ENCODE measurements at regions not wholly inside any gene's neighbourhood (a gene's known extent, or its start where the extent isn't known, plus 50 kb on each side); places are given as distances from the start of the nearest gene placed in this dataset.

GRCh38 chr5:171678646-171679045 is 107.0 kb upstream of the SMIM23 start:
- no TSS peak for BruUV-seq (replicated peaks)
- no peak for ATAC-seq

GRCh38 chr5:171680485-171680884 is 105.1 kb upstream of the SMIM23 start:
- TF ChIP-seq CTCF (IDR thresholded peaks at IDR 0.05) (no peak), TCF7L2 (IDR thresholded peaks at IDR 0.05; ENCODE audit: low read depth, low read length) (no peak), SIN3A (IDR thresholded peaks at IDR 0.05; ENCODE audit: borderline replicate concordance, insufficient read depth, low read depth, low read length) (no peak), POLR2AphosphoS5 (IDR thresholded peaks at IDR 0.05; ENCODE audit: low read depth, low read length) (no peak), REST (IDR thresholded peaks at IDR 0.05; ENCODE audit: insufficient read depth in 1 of 2, low read depth in 2 of 2, low read length in 1 of 2) (no peak)

More at GRCh38 chr5:171678646-171679045, 107.0 kb upstream of the SMIM23 start:
- intact Hi-C loops (cut with micrococcal nuclease; ENCODE audit: unreplicated experiment) (no loop called here), in situ Hi-C loops (cut with HindIII; ENCODE audit: low pct_unique_long_range_greater_than_20kb, low sequenced_read_pairs) (no loop called here)
- ChIA-PET POLR2A (interaction anchor here (0.6 kb wide), 1 partner anchor 48 kb away, joined by 4 read pairs; no protein-coding TSS in a partner anchor), CTCF (no interaction called here)
- Histone ChIP-seq H3K27me3 (ENCODE audit: control insufficient read depth, insufficient read depth, low read length) (peaks cover 18% of the 10 kb centered on the region), H3K4me1 (ENCODE audit: control insufficient read depth, insufficient read depth, low read length) (no peaks in the 10 kb centered on the region), H3K36me3 (ENCODE audit: control insufficient read depth, insufficient read depth, low read length) (no peaks in the 10 kb centered on the region), H3K4me3 (ENCODE audit: low read depth in 2 of 2, low read length in 2 of 2) (no peak overlapping the region), H3K9me3 (ENCODE audit: control insufficient read depth, insufficient read depth, low read depth, low read length) (no peaks in the 10 kb centered on the region), H3K27ac (ENCODE audit: low read length) (no peak overlapping the region)
- TF ChIP-seq SIN3A (IDR thresholded peaks at IDR 0.05; ENCODE audit: borderline replicate concordance, insufficient read depth, low read depth, low read length): no peak
- no peak for DNase-seq (ENCODE audit: low read depth, low spot score)

GRCh38 chr5:171681061-171681460 is 104.6 kb upstream of the SMIM23 start:
- H3K36me3 ChIP-seq (ENCODE audit: control insufficient read depth, insufficient read depth, low read length): no peaks in the 10 kb centered on the region
- in situ Hi-C loops (cut with HindIII; ENCODE audit: low pct_unique_long_range_greater_than_20kb, low sequenced_read_pairs): no loop called here
- POLR2A ChIA-PET: no interaction called here

More at GRCh38 chr5:171680485-171680884, 105.1 kb upstream of the SMIM23 start:
- intact Hi-C loops (cut with micrococcal nuclease; ENCODE audit: unreplicated experiment) (no loop called here), in situ Hi-C loops (cut with HindIII; ENCODE audit: low pct_unique_long_range_greater_than_20kb, low sequenced_read_pairs) (no loop called here)
- ChIA-PET POLR2A (no interaction called here), CTCF (no interaction called here)
- DNase-seq (ENCODE audit: low read depth, low spot score) (no peak), ATAC-seq (no peak)
- no peaks in the 10 kb centered on the region for H3K36me3 ChIP-seq (ENCODE audit: control insufficient read depth, insufficient read depth, low read length)
- H3K4me3 ChIP-seq (ENCODE audit: low read depth in 2 of 2, low read length in 2 of 2): no peak overlapping the region
- H3K4me1 ChIP-seq (ENCODE audit: control insufficient read depth, insufficient read depth, low read length): no peaks in the 10 kb centered on the region
- BruUV-seq (replicated peaks): no TSS peak
- no peak overlapping the region for H3K27ac ChIP-seq (ENCODE audit: low read length)
- no peaks in the 10 kb centered on the region for H3K9me3 ChIP-seq (ENCODE audit: control insufficient read depth, insufficient read depth, low read depth, low read length)
- peaks cover 15% of the 10 kb centered on the region for H3K27me3 ChIP-seq (ENCODE audit: control insufficient read depth, insufficient read depth, low read length)

More at GRCh38 chr5:171681061-171681460, 104.6 kb upstream of the SMIM23 start:
- DNase-seq (ENCODE audit: low read depth, low spot score) (no peak), ATAC-seq (no peak)
- Histone ChIP-seq H3K4me1 (ENCODE audit: control insufficient read depth, insufficient read depth, low read length) (no peaks in the 10 kb centered on the region), H3K9me3 (ENCODE audit: control insufficient read depth, insufficient read depth, low read depth, low read length) (no peaks in the 10 kb centered on the region), H3K27me3 (ENCODE audit: control insufficient read depth, insufficient read depth, low read length) (peaks cover 10% of the 10 kb centered on the region; the same call in 1 of the 2 replicates), H3K4me3 (ENCODE audit: low read depth in 2 of 2, low read length in 2 of 2) (no peak overlapping the region), H3K27ac (ENCODE audit: low read length) (no peak overlapping the region)
- CTCF ChIA-PET: no interaction called here
- intact Hi-C loops (cut with micrococcal nuclease; ENCODE audit: unreplicated experiment): no loop called here
- TF ChIP-seq SIN3A (IDR thresholded peaks at IDR 0.05; ENCODE audit: borderline replicate concordance, insufficient read depth, low read depth, low read length) (no peak), TCF7L2 (IDR thresholded peaks at IDR 0.05; ENCODE audit: low read depth, low read length) (no peak), REST (IDR thresholded peaks at IDR 0.05; ENCODE audit: insufficient read depth in 1 of 2, low read depth in 2 of 2, low read length in 1 of 2) (no peak), CTCF (IDR thresholded peaks at IDR 0.05) (no peak), POLR2AphosphoS5 (IDR thresholded peaks at IDR 0.05; ENCODE audit: low read depth, low read length) (no peak)
- no TSS peak for BruUV-seq (replicated peaks)

All from Panc1 (cell line).